IMR-90 (cell line): ENCODE measurements at regions not wholly inside any gene's neighbourhood (a gene's known extent, or its start where the extent isn't known, plus 50 kb on each side); places are given as distances from the start of the nearest gene placed in this dataset.

Experiments
- ATAC-seq: fragments of 200-7000 bp; cut with Tn5 transposase; 2 replicates; pipeline ENCODE4 v1.9.1; 2020; ENCODE audit warnings: low read depth, mild to moderate bottlenecking, moderate library complexity
- BruUV-seq: library from RNA; stranded (reverse); fragments of 400-500 nt; replicated peaks from 2 replicates; lab custom pipeline; 2021; lab: Mats Ljungman, UMichigan
- CTCF ChIA-PET: fragments of 300-600 bp; formaldehyde crosslinking; extraction: SDS; loops from one replicate; lab custom pipeline; 2021; ENCODE audit warnings: antibody characterized with exemption; lab: Yijun Ruan, JAX
- POLR2A ChIA-PET: fragments of 300-600 bp; sonication (Branson Sonifier 250); formaldehyde crosslinking; loops from one replicate; lab custom pipeline; 2022; ENCODE audit warnings: antibody characterized with exemption; ENCODE audit not compliant: unreplicated experiment; lab: Charles Lee
- DNase-seq: peaks from one replicate; pipeline ENCODE4 v3.0.0; 2013
- H2AFZ ChIP-seq: replicated peaks from 2 replicates; pipeline ENCODE3; 2013; ENCODE audit warnings: low read length, mild to moderate bottlenecking; ENCODE audit not compliant: poor library complexity
- H2AK5ac ChIP-seq: 2 replicates; pipeline ENCODE4 v1.6.1; 2013; ENCODE audit warnings: low read depth, low read length, inconsistent platforms
- H2AK9ac ChIP-seq: replicated peaks from 2 replicates; pipeline ENCODE3; 2013; ENCODE audit warnings: mild to moderate bottlenecking, low read depth, low read length, moderate library complexity; ENCODE audit not compliant: poor library complexity
- H2BK120ac ChIP-seq: 2 replicates; pipeline ENCODE4 v1.6.1; 2013; ENCODE audit warnings: low read depth, low read length, inconsistent platforms
- H2BK15ac ChIP-seq: 3 replicates; pipeline ENCODE4 v1.6.1; 2013; ENCODE audit warnings: low read depth, low read length, inconsistent platforms
- H2BK20ac ChIP-seq: 2 replicates; pipeline ENCODE4 v1.6.1; 2013; ENCODE audit warnings: low read depth, mild to moderate bottlenecking, inconsistent platforms, low read length, moderate library complexity
- H2BK5ac ChIP-seq: 2 replicates; pipeline ENCODE4 v1.6.1; 2013; ENCODE audit warnings: mild to moderate bottlenecking, low read depth, low read length, inconsistent platforms; ENCODE audit not compliant: poor library complexity, severe bottlenecking
- H3K14ac ChIP-seq: replicated peaks from 2 replicates; pipeline ENCODE4 v1.6.1; 2013; ENCODE audit warnings: low read depth, low read length, inconsistent platforms
- H3K18ac ChIP-seq: 2 replicates; pipeline ENCODE4 v1.6.1; 2013; ENCODE audit warnings: low read depth, low read length, control low read depth
- H3K23ac ChIP-seq: 2 replicates; pipeline ENCODE4 v1.6.1; 2013; ENCODE audit warnings: low read depth, low read length, inconsistent platforms
- H3K27ac ChIP-seq: 2 replicates; pipeline ENCODE4 v1.5.1; 2013; ENCODE audit warnings: mild to moderate bottlenecking, control low read depth, low read length; ENCODE audit not compliant: insufficient read depth
- H3K27me3 ChIP-seq: 2 replicates; pipeline ENCODE4 v1.6.1; 2013; ENCODE audit warnings: low read length; ENCODE audit not compliant: control insufficient read depth, insufficient read depth
- H3K36me3 ChIP-seq: 2 replicates; pipeline ENCODE4 v1.6.1; 2013; ENCODE audit warnings: low read length, mixed read lengths; ENCODE audit not compliant: control insufficient read depth, insufficient read depth
- H3K4ac ChIP-seq: 2 replicates; pipeline ENCODE4 v1.6.1; 2013; ENCODE audit warnings: low read depth, low read length, inconsistent platforms
- H3K4me1 ChIP-seq: 2 replicates; pipeline ENCODE4 v1.6.1; 2013; ENCODE audit warnings: low read length, mixed read lengths; ENCODE audit not compliant: control insufficient read depth, insufficient read depth
- H3K4me2 ChIP-seq: 2 replicates; pipeline ENCODE4 v1.6.1; 2013; ENCODE audit warnings: low read depth, mild to moderate bottlenecking, control low read depth, low read length, moderate library complexity
- H3K4me3 ChIP-seq: 2 replicates; pipeline ENCODE4 v1.5.1; 2013; ENCODE audit warnings: low read depth, mild to moderate bottlenecking, control low read depth, low read length, moderate library complexity; ENCODE audit not compliant: insufficient read depth
- H3K56ac ChIP-seq: 2 replicates; pipeline ENCODE4 v1.6.1; 2013; ENCODE audit warnings: low read length, inconsistent platforms; ENCODE audit not compliant: insufficient read depth; ENCODE audit errors: extremely low read depth
- H3K79me1 ChIP-seq, 2 experiments: 2 replicates each; pipeline ENCODE4 v1.6.1; 2013; ENCODE audit warnings: low read length in 2 of 2, inconsistent platforms in 1 of 2, low read depth in 1 of 2
- H3K9ac ChIP-seq: 2 replicates; pipeline ENCODE4 v1.6.1; 2013; ENCODE audit warnings: low read depth, low read length, control low read depth
- H3K9me1 ChIP-seq: 2 replicates; pipeline ENCODE4 v1.6.1; 2013; ENCODE audit warnings: low read length, inconsistent platforms; ENCODE audit not compliant: insufficient read depth
- H3K9me3 ChIP-seq: 2 replicates; pipeline ENCODE4 v1.6.1; 2013; ENCODE audit warnings: low read length; ENCODE audit not compliant: control insufficient read depth, insufficient read depth
- H4K20me1 ChIP-seq: 2 replicates; pipeline ENCODE4 v1.6.1; 2013; ENCODE audit warnings: low read length, inconsistent platforms; ENCODE audit not compliant: insufficient read depth
- H4K5ac ChIP-seq: 2 replicates; pipeline ENCODE4 v1.6.1; 2013; ENCODE audit warnings: mild to moderate bottlenecking, low read depth, low read length, control low read depth
- H4K8ac ChIP-seq, 2 experiments: 2 replicates each; pipeline ENCODE4 v1.6.1; 2013; ENCODE audit warnings: low read depth in 2 of 2, low read length in 2 of 2, control low read depth in 1 of 2, inconsistent platforms in 1 of 2
- H4K91ac ChIP-seq: 2 replicates; pipeline ENCODE4 v1.6.1; 2013; ENCODE audit warnings: low read depth, low read length, inconsistent platforms; ENCODE audit not compliant: insufficient read depth
- CEBPB ChIP-seq: IDR thresholded peaks from 2 replicates; pipeline ENCODE4 v1.6.1; 2012; ENCODE audit warnings: low read depth, low read length, improper control_type of control experiment
- FOS ChIP-seq: fragments of 150-350 bp; IDR thresholded peaks from 2 replicates; pipeline ENCODE4 v1.6.1; 2016; ENCODE audit warnings: low read depth, low read length
- dilution Hi-C: fragments of 300-500 bp; cut with HindIII; formaldehyde crosslinking; loops from one replicate; pipeline ENCODE4 v1.14.3; 2018; ENCODE audit warnings: low sequenced_read_pairs; ENCODE audit not compliant: unreplicated experiment
- in situ Hi-C: fragments of 300-500 bp; cut with MboI; formaldehyde crosslinking; loops from 3 replicates; pipeline ENCODE4 v1.14.3; 2019; ENCODE audit warnings: low sequenced_read_pairs, inconsistent platforms, mixed read lengths
- intact Hi-C: fragments of 100-400 bp; cut with micrococcal nuclease; formaldehyde crosslinking; loops from 2 replicates; pipeline ENCODE4 v1.10.0; 2022

DNA sequence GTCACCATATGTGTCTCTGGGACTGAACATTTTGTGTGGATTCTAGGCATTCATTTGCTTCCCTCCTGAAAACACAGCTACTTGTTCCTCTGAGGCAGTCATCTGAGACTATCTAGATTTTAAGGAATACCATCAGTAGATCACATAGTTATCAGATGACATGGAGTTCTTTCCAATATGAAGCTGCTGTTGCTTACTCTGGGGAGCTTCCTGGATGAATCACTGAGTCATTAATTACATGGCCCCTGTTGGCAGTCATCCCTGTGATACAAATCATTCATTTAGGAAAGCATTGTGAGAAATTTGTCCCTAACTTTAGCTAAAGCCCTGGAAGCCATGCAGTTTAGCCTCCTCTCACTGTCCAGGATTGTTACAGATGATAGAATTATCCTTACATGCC, 98.2 kb upstream of the ARSJ start:
- Histone ChIP-seq H3K4me2 (peak overlapping the region; percentile 56; the same call in 1 of the 2 replicates), H3K14ac (peak overlapping the region; percentile 88), H2AK5ac (no peak overlapping the region), H3K4me1 (peaks cover 8% of the 10 kb centered on the region), H2BK120ac (peak overlapping the region; percentile 93), H2BK20ac (peak overlapping the region; percentile 93), H3K9ac (no peak overlapping the region), H2BK15ac (peak overlapping the region; percentile 85; the same call in 2 of the 3 replicates), H4K5ac (peak overlapping the region; percentile 18; the same call in 1 of the 2 replicates), H3K79me1 (no peaks in the 10 kb centered on the region), H3K18ac (peak overlapping the region; percentile 86; the same call in 1 of the 2 replicates), H4K20me1 (no peaks in the 10 kb centered on the region), H2AFZ (no peak overlapping the region), H3K27ac (no peak overlapping the region), H3K56ac (peak overlapping the region; percentile 25; the same call in 1 of the 2 replicates), H3K4ac (peak overlapping the region; percentile 94; the same call in 1 of the 2 replicates), H3K9me3 (no peaks in the 10 kb centered on the region), H2BK5ac (peak overlapping the region; percentile 88), H3K27me3 (no peaks in the 10 kb centered on the region), H4K8ac (peak overlapping the region; percentile 44 to 83), H3K23ac (peak overlapping the region; percentile 89), H3K4me3 (no peak overlapping the region), H3K9me1 (peaks cover 3% of the 10 kb centered on the region; the same call in 1 of the 2 replicates), H3K36me3 (no peaks in the 10 kb centered on the region), H2AK9ac (no peak overlapping the region), H4K91ac (peak overlapping the region; percentile 83; the same call in 1 of the 2 replicates)
- no TSS peak for BruUV-seq
- ATAC-seq (peak; percentile 98), DNase-seq (peak; percentile 92)
- in situ Hi-C loops: no loop called here
- TF ChIP-seq CEBPB (no peak), FOS (peak; percentile 76)
- intact Hi-C loops: loop anchor here (5.0 to 10.0 kb wide), 2 partner anchors 290 to 683 kb away; no protein-coding TSS in a partner anchor
- dilution Hi-C loops: no loop called here
- ChIA-PET CTCF (interaction anchor here (0.7 to 1.0 kb wide), 2 partner anchors 10 to 108 kb away, joined by 3 read pairs; no protein-coding TSS in a partner anchor), POLR2A (no interaction called here)
